ENCODE measurements at regions not wholly inside any gene's neighbourhood (a gene's known extent, or its start where the extent isn't known, plus 50 kb on each side); places are given as distances from the start of the nearest gene placed in this dataset.

- no peak for DNase-seq (ENCODE audit: low read depth in 3 of 3)
Measured at GRCh38 chr12:94062194-94062593, 86.2 kb upstream of the PLXNC1 start.

- DNase-seq (ENCODE audit: low read depth in 3 of 3): no peak
Measured at GRCh38 chr12:94062796-94063635, 85.4 kb upstream of the PLXNC1 start.

DNA sequence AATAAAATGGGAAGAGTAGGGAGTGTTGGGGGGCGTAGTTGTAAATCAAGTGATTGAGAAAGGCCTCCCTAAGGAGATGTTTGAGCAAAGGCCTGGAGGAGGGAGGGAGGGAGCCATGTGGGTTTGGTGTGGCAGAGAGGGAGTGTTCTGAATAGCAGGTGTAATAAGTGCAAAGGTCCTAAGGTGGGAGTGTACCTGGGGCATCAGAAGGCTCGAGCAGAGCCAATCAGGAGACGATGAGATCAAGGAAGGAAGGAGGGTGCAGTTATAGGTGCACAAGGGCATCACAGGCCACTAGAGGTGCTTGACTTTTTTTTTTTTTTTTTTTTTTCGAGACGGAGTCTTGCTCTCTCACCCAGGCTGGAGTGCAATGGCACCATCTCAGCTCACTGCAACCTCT is 77.9 kb upstream of the PLXNC1 start:
- DNase-seq (ENCODE audit: low read depth in 3 of 3): no peak

- DNase-seq (ENCODE audit: low read depth in 3 of 3): no peak
Measured at GRCh38 chr12:94071258-94071657, 77.1 kb upstream of the PLXNC1 start.

- no peak for DNase-seq (ENCODE audit: low read depth in 3 of 3)
Measured at GRCh38 chr12:94073441-94074051, 74.8 kb upstream of the PLXNC1 start.

- DNase-seq (ENCODE audit: low read depth in 3 of 3): no peak
Measured at GRCh38 chr12:94074216-94074979, 74.0 kb upstream of the PLXNC1 start.

- no peak for DNase-seq (ENCODE audit: low read depth in 3 of 3)
Measured at GRCh38 chr12:94074980-94075629, 73.3 kb upstream of the PLXNC1 start.

GRCh38 chr12:94077209-94077608 is 71.2 kb upstream of the PLXNC1 start:
- DNase-seq (ENCODE audit: low read depth in 3 of 3): no peak

GRCh38 chr12:94078138-94078723 is 70.1 kb upstream of the PLXNC1 start:
- DNase-seq (ENCODE audit: low read depth in 3 of 3): no peak

- DNase-seq (ENCODE audit: low read depth in 3 of 3): no peak
Measured at GRCh38 chr12:94078736-94079509, 69.5 kb upstream of the PLXNC1 start.

GRCh38 chr12:94079566-94080340 is 68.6 kb upstream of the PLXNC1 start:
- no peak for DNase-seq (ENCODE audit: low read depth in 3 of 3)

GRCh38 chr12:94080341-94081009 is 67.9 kb upstream of the PLXNC1 start:
- no peak for DNase-seq (ENCODE audit: low read depth in 3 of 3)

GRCh38 chr12:94082690-94083089 is 65.7 kb upstream of the PLXNC1 start:
- DNase-seq (ENCODE audit: low read depth in 3 of 3): no peak

GRCh38 chr12:94089891-94090290 is 58.5 kb upstream of the PLXNC1 start:
- no peak for DNase-seq (ENCODE audit: low read depth in 3 of 3)

DNA sequence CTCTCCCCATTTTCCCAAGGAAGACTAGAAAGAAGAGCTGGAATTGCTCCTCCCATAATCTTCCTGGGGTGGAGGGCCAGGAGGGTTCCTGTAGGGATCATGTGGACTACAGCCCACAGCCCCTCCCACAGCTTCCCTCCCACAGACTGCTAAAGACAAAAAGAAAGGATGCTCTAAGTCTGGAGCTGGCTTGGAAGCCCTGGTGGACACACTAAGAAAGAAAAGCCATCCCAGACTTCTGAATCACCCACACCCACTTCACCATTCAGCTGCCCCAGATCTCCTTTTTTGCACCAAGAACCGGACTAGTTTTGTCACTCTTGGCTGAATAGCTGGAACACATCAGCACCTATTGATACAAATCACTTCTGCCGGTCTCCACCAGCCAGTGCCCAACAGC is 56.8 kb upstream of the PLXNC1 start:
- DNase-seq (ENCODE audit: low read depth in 3 of 3): no peak

DNA sequence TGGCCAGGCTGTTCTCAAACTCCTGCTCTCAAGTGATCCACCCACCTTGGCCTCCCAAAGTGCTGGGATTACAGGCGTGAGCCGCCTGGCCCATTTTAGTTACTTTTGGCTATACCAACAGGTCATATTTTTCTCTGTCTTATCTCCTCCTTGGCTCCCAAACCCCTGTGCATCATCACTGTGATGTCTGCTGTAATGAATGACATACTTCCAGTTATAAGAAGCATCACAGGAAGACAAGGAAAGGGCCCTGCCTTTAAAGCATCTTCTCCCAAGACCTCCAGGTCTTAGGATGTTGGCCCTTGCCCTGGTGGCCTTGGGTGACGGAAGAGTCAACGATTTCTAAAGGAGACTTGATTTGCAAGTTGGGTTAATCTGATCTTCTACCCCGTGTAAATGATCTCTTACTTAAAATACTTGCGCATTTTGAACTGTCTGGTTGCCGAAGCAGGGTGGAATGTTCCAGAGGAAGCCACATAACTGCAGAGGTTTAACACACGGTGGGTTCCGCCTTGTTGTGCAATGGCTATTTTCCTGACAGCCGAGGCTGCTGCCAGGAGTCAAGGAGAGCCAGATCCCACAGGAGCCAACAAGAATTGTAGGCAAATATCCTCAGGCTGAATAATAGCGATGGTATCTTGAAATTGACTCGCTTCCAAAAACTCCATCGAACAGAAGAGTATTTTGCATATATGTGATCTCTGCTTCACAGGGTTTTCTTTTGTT is 55.7 kb upstream of the PLXNC1 start:
- no peak for DNase-seq (ENCODE audit: low read depth in 3 of 3)

GRCh38 chr12:94094700-94095099 is 53.7 kb upstream of the PLXNC1 start:
- DNase-seq (ENCODE audit: low read depth in 3 of 3): no peak

DNA sequence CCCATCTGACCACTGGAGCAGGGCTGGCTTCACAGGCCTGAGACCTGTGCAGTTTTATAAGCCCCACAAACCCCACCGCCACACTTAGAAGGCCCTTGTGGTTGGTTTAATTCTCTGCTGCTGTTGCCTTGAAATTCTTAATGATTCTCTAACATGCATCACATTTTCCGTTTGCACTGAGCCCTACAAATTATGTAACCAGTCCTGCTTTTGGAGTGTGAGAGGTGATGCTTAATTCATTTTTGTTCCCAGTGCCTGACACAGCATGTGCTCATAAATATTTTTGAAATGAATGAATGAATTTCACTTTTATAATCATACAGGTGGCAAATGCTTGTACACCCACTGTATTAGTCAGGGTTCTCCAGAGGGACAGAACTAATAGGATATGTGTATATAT is 52.8 kb upstream of the PLXNC1 start:
- DNase-seq (ENCODE audit: low read depth in 3 of 3): no peak

DNA sequence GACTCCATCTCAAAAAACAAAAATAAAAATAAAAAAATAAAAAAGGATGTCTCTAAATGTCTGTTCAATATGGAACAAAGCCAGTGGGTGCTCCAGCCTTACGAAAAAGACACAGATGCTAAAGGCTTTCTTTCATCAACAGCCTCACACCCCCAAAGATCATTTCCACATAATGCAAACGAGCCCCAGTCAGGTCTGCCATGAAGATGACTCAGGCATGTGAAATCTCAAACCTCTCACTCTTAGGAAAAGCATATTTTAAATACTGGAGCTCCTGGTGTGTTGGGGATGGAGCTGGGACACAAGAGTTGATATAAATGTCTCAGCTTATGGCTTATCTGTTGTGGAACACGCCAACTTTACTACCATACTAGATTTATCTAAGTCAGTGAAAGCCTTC is 49.9 kb upstream of the PLXNC1 start:
- no peak for DNase-seq (ENCODE audit: low read depth in 3 of 3)
